Uterus (tissue), 3 donors: ENCODE measurements at regions not wholly inside any gene's neighbourhood (a gene's known extent, or its start where the extent isn't known, plus 50 kb on each side); places are given as distances from the start of the nearest gene placed in this dataset.

Experiments
- DNase-seq, 2 donors: peaks; one replicate each; pipeline ENCODE4 v3.0.0-alpha.2; 2019 to 2020
- H3K27ac ChIP-seq, 2 donors: fragments of 200-600 bp; sonication (generic); 1 replicate in 1 of 2; 2 replicates in 1 of 2; pipeline ENCODE4 v1.5.1; 2016 to 2018
- H3K27me3 ChIP-seq, 2 donors: fragments of 200-600 bp; sonication (generic); one replicate each; pipeline ENCODE4 v1.5.1; 2018 to 2019; ENCODE audit warnings: control low read depth in 1 of 2
- H3K36me3 ChIP-seq, 2 donors: fragments of 200-600 bp; sonication (generic); one replicate each; pipeline ENCODE4 v1.5.1; 2019; ENCODE audit warnings: control low read depth in 1 of 2
- H3K4me1 ChIP-seq, 2 donors: fragments of 200-600 bp; sonication (generic); one replicate each; pipeline ENCODE4 v1.5.1; 2018 to 2019; ENCODE audit warnings: control low read depth in 1 of 2
- H3K4me3 ChIP-seq, 2 donors: fragments of 200-600 bp; sonication (generic); 1 replicate in 1 of 2; 2 replicates in 1 of 2; pipeline ENCODE4 v1.5.1; 2018 to 2019; ENCODE audit warnings: mild to moderate bottlenecking in 1 of 2
- H3K9me3 ChIP-seq, 2 donors: fragments of 200-600 bp; sonication (generic); one replicate each; pipeline ENCODE4 v1.5.1; 2019; ENCODE audit warnings: control low read depth in 1 of 2
- CTCF ChIP-seq, 4 experiments: fragments of 200-600 bp in 2 of 4; fragments of 450-650 bp in 2 of 4; sonication (generic) in 2 of 4; IDR thresholded peaks; one replicate each; pipeline ENCODE4 v1.5.1; 2016 to 2019; ENCODE audit warnings: antibody characterized with exemption in 4 of 4, mild to moderate bottlenecking in 2 of 4, moderate library complexity in 1 of 4
- POLR2A ChIP-seq, 2 donors: fragments of 450-650 bp; IDR thresholded peaks; one replicate each; pipeline ENCODE4 v1.6.1; 2016; ENCODE audit warnings: antibody characterized with exemption in 2 of 2, mild to moderate bottlenecking in 1 of 2, moderate library complexity in 1 of 2
- intact Hi-C: fragments of 100-400 bp; cut with DNase I; formaldehyde crosslinking; loops from one replicate; pipeline ENCODE4 v1.15.1; 2023; ENCODE audit warnings: low total_unique reads
- donor health status: DM: yes; HTN: yes; CAD: no.

- intact Hi-C loops: no loop called here
- H3K36me3 ChIP-seq: no peaks in the 10 kb centered on the region
- H3K27ac ChIP-seq: no peak overlapping the region
- no peaks in the 10 kb centered on the region for H3K9me3 ChIP-seq
- H3K27me3 ChIP-seq: no peaks in the 10 kb centered on the region
- no peaks in the 10 kb centered on the region for H3K4me1 ChIP-seq
- TF ChIP-seq CTCF (IDR thresholded peaks at IDR 0.05) (no peak), POLR2A (IDR thresholded peaks at IDR 0.05) (no peak)
- DNase-seq: no peak
- H3K4me3 ChIP-seq: no peak overlapping the region
These were observed 329.4 kb upstream of the ESRRG start for GRCh38 chr1:217052626-217053025.

- DNase-seq: no peak
- no peak overlapping the region for H3K27ac ChIP-seq
- TF ChIP-seq POLR2A (IDR thresholded peaks at IDR 0.05) (no peak), CTCF (IDR thresholded peaks at IDR 0.05) (no peak)
- no peaks in the 10 kb centered on the region for H3K36me3 ChIP-seq
- H3K9me3 ChIP-seq: no peaks in the 10 kb centered on the region
- no peaks in the 10 kb centered on the region for H3K4me1 ChIP-seq
- intact Hi-C loops: no loop called here
- no peaks in the 10 kb centered on the region for H3K27me3 ChIP-seq
- H3K4me3 ChIP-seq: no peak overlapping the region
These were observed 329.0 kb upstream of the ESRRG start for GRCh38 chr1:217052196-217052595.

- Histone ChIP-seq H3K36me3 (no peaks in the 10 kb centered on the region), H3K4me1 (no peaks in the 10 kb centered on the region), H3K27me3 (no peaks in the 10 kb centered on the region), H3K27ac (no peak overlapping the region), H3K4me3 (no peak overlapping the region), H3K9me3 (no peaks in the 10 kb centered on the region)
- no peak for DNase-seq
- TF ChIP-seq CTCF (IDR thresholded peaks at IDR 0.05): no peak
- intact Hi-C loops: no loop called here
These were observed 326.5 kb upstream of the ESRRG start for GRCh38 chr1:217049721-217050120.

- intact Hi-C loops: no loop called here
- Histone ChIP-seq H3K27ac (no peak overlapping the region), H3K9me3 (no peaks in the 10 kb centered on the region), H3K4me1 (no peaks in the 10 kb centered on the region), H3K4me3 (no peak overlapping the region), H3K27me3 (no peaks in the 10 kb centered on the region), H3K36me3 (no peaks in the 10 kb centered on the region)
- DNase-seq: no peak
- TF ChIP-seq CTCF (IDR thresholded peaks at IDR 0.05) (no peak), POLR2A (IDR thresholded peaks at IDR 0.05) (no peak)
These were observed 325.9 kb upstream of the ESRRG start for GRCh38 chr1:217049081-217049480.

GRCh38 chr1:217048104-217048707 is 325.0 kb upstream of the ESRRG start:
- DNase-seq: no peak
- Histone ChIP-seq H3K27me3 (no peaks in the 10 kb centered on the region), H3K9me3 (no peaks in the 10 kb centered on the region), H3K27ac (no peak overlapping the region), H3K4me1 (no peaks in the 10 kb centered on the region), H3K36me3 (no peaks in the 10 kb centered on the region), H3K4me3 (no peak overlapping the region)
- intact Hi-C loops: no loop called here
- TF ChIP-seq CTCF (IDR thresholded peaks at IDR 0.05): no peak
- TF ChIP-seq POLR2A (IDR thresholded peaks at IDR 0.05): no peak
